ENCODE measurements at regions not wholly inside any gene's neighbourhood (a gene's known extent, or its start where the extent isn't known, plus 50 kb on each side); places are given as distances from the start of the nearest gene placed in this dataset.

- no peak for TF ChIP-seq POLR2A (IDR thresholded peaks at IDR 0.05)
- TF ChIP-seq CTCF (IDR thresholded peaks at IDR 0.05), result no peak
Measured at GRCh38 chr5:118279540-118280294, 708.6 kb downstream of the DTWD2 start.

Data from thyroid gland (tissue), 4 donors.